ENCODE measurements at regions not wholly inside any gene's neighbourhood (a gene's known extent, or its start where the extent isn't known, plus 50 kb on each side); places are given as distances from the start of the nearest gene placed in this dataset.
"Not testable (repeated sequence)": the region's sequence is repeated elsewhere in the genome, so short reads cannot be mapped to it uniquely, and the experiment has no call there.

DNA sequence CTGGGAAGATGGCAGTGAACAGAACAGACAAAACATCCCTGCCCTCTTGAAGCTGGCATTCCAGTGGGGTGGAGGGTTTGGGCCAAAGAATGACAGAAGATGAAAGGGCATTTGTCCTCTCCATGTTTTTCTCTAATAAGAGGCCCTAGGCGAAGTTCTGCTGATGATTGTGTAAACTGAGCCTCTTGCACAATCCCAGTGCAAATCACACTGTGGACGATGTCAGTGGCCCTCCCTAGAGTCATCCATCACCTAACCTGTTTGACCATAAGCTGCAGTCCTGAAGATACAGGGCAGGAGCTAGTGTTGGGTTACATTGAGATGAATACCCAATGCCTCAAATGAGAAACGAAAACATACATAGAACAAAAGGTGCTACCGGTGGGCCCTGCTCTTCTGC is 622.4 kb upstream of the TBX3 start:
- no peaks in the 10 kb centered on the region for H3K27me3 ChIP-seq (ENCODE audit: control insufficient read depth in 1 of 2, insufficient read depth in 2 of 2, low read length in 2 of 2)
- H3K36me3 ChIP-seq (ENCODE audit: control insufficient read depth in 2 of 2, insufficient read depth in 2 of 2, low read length in 1 of 2), result no peaks in the 10 kb centered on the region
- H3K4me1 ChIP-seq (ENCODE audit: control insufficient read depth in 2 of 2, insufficient read depth in 2 of 2, low read length in 1 of 2), result no peaks in the 10 kb centered on the region
- no peak overlapping the region for H3K27ac ChIP-seq (ENCODE audit: low read depth in 2 of 2, low read length in 1 of 2)
- H3K4me3 ChIP-seq (ENCODE audit: low read depth in 1 of 2, low read length in 2 of 2), result no peak overlapping the region
- 63 to 81% methylated on average over 4 of the region's 4 CpGs for WGBS, 2 donors
- H3K9me3 ChIP-seq (ENCODE audit: control insufficient read depth in 2 of 2, insufficient read depth in 1 of 2, low read depth in 1 of 2, low read length in 1 of 2), result peaks cover 0 to 1% of the 10 kb centered on the region in 2 donors

DNA sequence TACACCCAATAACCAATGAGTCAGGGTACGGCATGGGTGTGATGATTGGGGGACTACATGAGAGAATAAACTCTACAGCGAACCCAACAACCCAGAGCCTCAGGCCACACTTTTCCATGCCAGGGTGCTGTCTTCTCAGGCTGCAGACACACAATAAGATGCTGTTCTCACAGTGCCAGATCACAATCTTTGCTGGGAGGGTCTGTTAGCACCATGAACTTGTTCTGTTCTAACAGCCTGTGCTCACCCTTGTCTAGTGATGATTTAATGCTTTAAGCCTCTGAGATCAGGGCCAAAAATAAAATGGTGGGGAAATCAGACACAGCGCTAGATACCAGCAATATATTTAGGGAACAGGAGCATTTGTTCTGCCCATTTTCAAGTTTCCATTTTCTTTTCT is 621.9 kb upstream of the TBX3 start:
- Histone ChIP-seq H3K9me3 (ENCODE audit: control insufficient read depth in 2 of 2, insufficient read depth in 1 of 2, low read depth in 1 of 2, low read length in 1 of 2) (peaks cover 0 to 1% of the 10 kb centered on the region in 2 donors), H3K36me3 (ENCODE audit: control insufficient read depth in 2 of 2, insufficient read depth in 2 of 2, low read length in 1 of 2) (no peaks in the 10 kb centered on the region), H3K4me3 (ENCODE audit: low read depth in 1 of 2, low read length in 2 of 2) (no peak overlapping the region), H3K27ac (ENCODE audit: low read depth in 2 of 2, low read length in 1 of 2) (no peak overlapping the region), H3K4me1 (ENCODE audit: control insufficient read depth in 2 of 2, insufficient read depth in 2 of 2, low read length in 1 of 2) (no peaks in the 10 kb centered on the region), H3K27me3 (ENCODE audit: control insufficient read depth in 1 of 2, insufficient read depth in 2 of 2, low read length in 2 of 2) (no peaks in the 10 kb centered on the region)
- WGBS, 2 donors, result 84 to 90% methylated on average over 3 of the region's 3 CpGs

DNA sequence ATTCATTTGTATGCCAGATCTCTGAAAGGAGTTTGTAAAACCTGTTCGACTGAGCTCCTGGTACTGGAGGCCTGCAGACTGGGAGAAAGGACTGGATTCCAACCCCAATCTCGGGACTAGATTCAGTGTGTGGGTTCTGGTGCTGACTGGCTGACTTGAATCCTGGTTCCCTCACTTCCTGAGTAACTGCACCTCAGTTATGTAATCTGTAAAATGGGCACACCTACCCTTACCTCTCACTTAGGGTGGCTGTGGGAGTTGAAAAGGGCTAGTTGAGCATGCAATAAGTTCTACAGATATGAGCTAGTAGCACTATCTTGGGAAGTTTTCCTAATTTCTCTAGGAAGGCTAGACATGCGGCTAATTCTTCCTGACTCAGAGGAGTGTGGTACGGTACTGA is 621.3 kb upstream of the TBX3 start:
- 78 to 80% methylated on average over 4 of the region's 4 CpGs for WGBS, 2 donors
- H3K27me3 ChIP-seq (ENCODE audit: control insufficient read depth in 1 of 2, insufficient read depth in 2 of 2, low read length in 2 of 2), result no peaks in the 10 kb centered on the region
- peaks cover 0 to 1% of the 10 kb centered on the region in 2 donors for H3K9me3 ChIP-seq (ENCODE audit: control insufficient read depth in 2 of 2, insufficient read depth in 1 of 2, low read depth in 1 of 2, low read length in 1 of 2)
- H3K4me1 ChIP-seq (ENCODE audit: control insufficient read depth in 2 of 2, insufficient read depth in 2 of 2, low read length in 1 of 2), result no peaks in the 10 kb centered on the region
- H3K4me3 ChIP-seq (ENCODE audit: low read depth in 1 of 2, low read length in 2 of 2), result no peak overlapping the region
- no peak overlapping the region for H3K27ac ChIP-seq (ENCODE audit: low read depth in 2 of 2, low read length in 1 of 2)
- no peaks in the 10 kb centered on the region for H3K36me3 ChIP-seq (ENCODE audit: control insufficient read depth in 2 of 2, insufficient read depth in 2 of 2, low read length in 1 of 2)

DNA sequence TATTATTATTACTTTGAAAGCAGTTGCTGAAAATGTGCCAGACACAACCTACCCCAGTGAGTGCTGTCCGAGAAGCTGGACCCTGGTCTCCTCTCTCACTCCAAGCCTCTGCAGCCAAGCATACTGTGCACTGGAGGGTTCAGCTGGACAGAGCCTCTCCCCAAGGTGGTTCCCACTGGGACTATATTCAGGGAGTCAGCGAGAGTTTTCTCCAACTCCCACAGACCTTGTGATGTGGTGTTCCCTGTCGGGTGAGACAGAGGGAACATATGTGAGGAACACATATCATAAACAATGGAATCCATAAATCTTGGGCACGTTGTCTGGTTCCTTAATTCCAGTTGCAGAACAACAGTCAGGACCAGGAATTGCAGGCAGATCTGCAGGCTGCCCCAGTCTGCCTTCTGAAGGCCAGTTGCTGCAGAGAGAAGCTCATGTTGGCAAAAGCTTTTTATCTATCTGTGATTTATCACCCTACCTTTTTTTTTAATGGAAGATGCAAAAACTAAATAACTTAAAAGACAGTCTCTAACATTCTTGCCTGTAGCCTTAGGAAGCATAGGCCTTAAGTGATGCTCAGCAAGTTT is 619.8 kb upstream of the TBX3 start:
- Histone ChIP-seq H3K27me3 (ENCODE audit: control insufficient read depth in 1 of 2, insufficient read depth in 2 of 2, low read length in 2 of 2) (no peaks in the 10 kb centered on the region), H3K36me3 (ENCODE audit: control insufficient read depth in 2 of 2, insufficient read depth in 2 of 2, low read length in 1 of 2) (no peaks in the 10 kb centered on the region), H3K4me1 (ENCODE audit: control insufficient read depth in 2 of 2, insufficient read depth in 2 of 2, low read length in 1 of 2) (no peaks in the 10 kb centered on the region), H3K27ac (ENCODE audit: low read depth in 2 of 2, low read length in 1 of 2) (no peak overlapping the region), H3K9me3 (ENCODE audit: control insufficient read depth in 2 of 2, insufficient read depth in 1 of 2, low read depth in 1 of 2, low read length in 1 of 2) (peaks cover 0 to 1% of the 10 kb centered on the region in 2 donors), H3K4me3 (ENCODE audit: low read depth in 1 of 2, low read length in 2 of 2) (no peak overlapping the region)
- 67 to 70% methylated on average over 4 of the region's 4 CpGs for WGBS, 2 donors

DNA sequence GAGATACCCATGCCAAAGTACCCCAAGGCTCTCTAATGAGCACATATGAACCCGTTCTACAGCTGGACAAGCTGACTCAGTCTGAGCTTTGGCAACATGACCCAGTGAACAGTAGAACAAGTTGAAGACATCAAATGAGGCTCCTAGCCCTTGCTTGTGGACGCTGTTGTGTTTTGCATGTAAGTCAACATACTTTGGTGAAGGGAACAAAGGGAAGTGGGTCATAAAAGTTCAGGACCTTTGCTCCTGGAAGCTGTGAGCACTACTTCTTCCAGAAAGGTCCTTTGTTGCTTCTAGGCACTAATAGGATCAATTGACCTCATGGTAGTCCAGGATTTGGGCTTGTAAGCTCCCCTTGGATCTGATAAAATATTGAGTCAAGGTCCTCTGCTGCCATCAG is 613.5 kb upstream of the TBX3 start:
- Histone ChIP-seq H3K4me1 (ENCODE audit: control insufficient read depth in 2 of 2, insufficient read depth in 2 of 2, low read length in 1 of 2) (no peaks in the 10 kb centered on the region), H3K9me3 (ENCODE audit: control insufficient read depth in 2 of 2, insufficient read depth in 1 of 2, low read depth in 1 of 2, low read length in 1 of 2) (no peaks in the 10 kb centered on the region), H3K4me3 (ENCODE audit: low read depth in 1 of 2, low read length in 2 of 2) (no peak overlapping the region), H3K27me3 (ENCODE audit: control insufficient read depth in 1 of 2, insufficient read depth in 2 of 2, low read length in 2 of 2) (no peaks in the 10 kb centered on the region), H3K36me3 (ENCODE audit: control insufficient read depth in 2 of 2, insufficient read depth in 2 of 2, low read length in 1 of 2) (no peaks in the 10 kb centered on the region), H3K27ac (ENCODE audit: low read depth in 2 of 2, low read length in 1 of 2) (no peak overlapping the region)
- WGBS, 2 donors, result 58 to 74% methylated on average over 2 of the region's 2 CpGs

DNA sequence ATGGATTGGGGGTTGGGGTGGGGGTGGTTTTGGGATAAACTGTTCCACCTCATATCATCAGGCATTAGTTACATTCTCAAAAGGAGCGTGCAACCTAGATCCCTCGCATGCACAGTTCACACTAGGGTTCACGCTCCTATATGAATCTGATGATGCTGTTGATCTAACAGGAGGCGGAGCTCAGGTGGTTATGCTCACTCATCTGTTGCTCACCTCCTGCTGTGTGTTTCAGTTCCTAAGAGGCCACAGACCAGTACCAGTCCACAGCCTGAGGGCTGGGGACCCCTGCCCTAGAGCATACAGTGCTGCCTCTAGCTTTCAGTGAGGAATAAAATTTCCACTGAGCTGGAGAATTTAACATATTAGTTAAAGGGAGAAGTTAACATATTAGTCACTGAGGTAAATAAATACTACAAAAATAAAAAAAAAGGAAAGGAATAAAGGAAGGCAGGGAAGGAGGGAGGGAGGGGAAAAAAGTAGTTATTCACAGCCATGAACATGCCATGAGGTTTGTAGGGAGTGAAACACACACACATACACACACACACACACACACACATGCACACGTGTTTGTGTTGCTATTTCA is 612.7 kb upstream of the TBX3 start:
- H3K27ac ChIP-seq (ENCODE audit: low read depth in 2 of 2, low read length in 1 of 2), result no peak overlapping the region
- no peaks in the 10 kb centered on the region for H3K9me3 ChIP-seq (ENCODE audit: control insufficient read depth in 2 of 2, insufficient read depth in 1 of 2, low read depth in 1 of 2, low read length in 1 of 2)
- no peak overlapping the region for H3K4me3 ChIP-seq (ENCODE audit: low read depth in 1 of 2, low read length in 2 of 2)
- no peaks in the 10 kb centered on the region for H3K27me3 ChIP-seq (ENCODE audit: control insufficient read depth in 1 of 2, insufficient read depth in 2 of 2, low read length in 2 of 2)
- no peaks in the 10 kb centered on the region for H3K36me3 ChIP-seq (ENCODE audit: control insufficient read depth in 2 of 2, insufficient read depth in 2 of 2, low read length in 1 of 2)
- WGBS, 2 donors, result 84 to 88% methylated on average over 5 of the region's 5 CpGs
- no peaks in the 10 kb centered on the region for H3K4me1 ChIP-seq (ENCODE audit: control insufficient read depth in 2 of 2, insufficient read depth in 2 of 2, low read length in 1 of 2)

DNA sequence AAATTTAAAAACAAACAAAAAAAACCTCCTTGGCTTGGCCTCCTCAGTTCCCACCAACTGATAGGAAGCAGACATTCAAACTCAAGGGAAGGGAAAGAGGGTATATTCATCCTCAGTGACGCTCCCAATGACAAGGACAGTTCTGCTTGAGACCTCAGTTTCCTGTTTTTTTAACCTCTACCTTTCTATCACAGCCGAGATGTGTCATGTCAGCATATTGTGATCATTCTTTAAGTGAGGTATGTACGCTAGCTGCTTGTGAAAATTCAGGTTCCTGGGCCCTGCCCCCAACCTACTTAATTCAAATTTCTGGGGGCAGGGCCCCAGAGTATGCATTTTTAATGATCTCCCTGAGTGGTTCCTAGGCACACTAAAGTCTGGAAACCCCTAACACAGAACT is 611.9 kb upstream of the TBX3 start:
- WGBS, 2 donors, result 69 to 86% methylated on average over 3 of the region's 3 CpGs
- no peak overlapping the region for H3K27ac ChIP-seq (ENCODE audit: low read depth in 2 of 2, low read length in 1 of 2)
- no peaks in the 10 kb centered on the region for H3K9me3 ChIP-seq (ENCODE audit: control insufficient read depth in 2 of 2, insufficient read depth in 1 of 2, low read depth in 1 of 2, low read length in 1 of 2)
- no peaks in the 10 kb centered on the region for H3K4me1 ChIP-seq (ENCODE audit: control insufficient read depth in 2 of 2, insufficient read depth in 2 of 2, low read length in 1 of 2)
- no peaks in the 10 kb centered on the region for H3K36me3 ChIP-seq (ENCODE audit: control insufficient read depth in 2 of 2, insufficient read depth in 2 of 2, low read length in 1 of 2)
- H3K27me3 ChIP-seq (ENCODE audit: control insufficient read depth in 1 of 2, insufficient read depth in 2 of 2, low read length in 2 of 2), result no peaks in the 10 kb centered on the region
- H3K4me3 ChIP-seq (ENCODE audit: low read depth in 1 of 2, low read length in 2 of 2), result no peak overlapping the region

DNA sequence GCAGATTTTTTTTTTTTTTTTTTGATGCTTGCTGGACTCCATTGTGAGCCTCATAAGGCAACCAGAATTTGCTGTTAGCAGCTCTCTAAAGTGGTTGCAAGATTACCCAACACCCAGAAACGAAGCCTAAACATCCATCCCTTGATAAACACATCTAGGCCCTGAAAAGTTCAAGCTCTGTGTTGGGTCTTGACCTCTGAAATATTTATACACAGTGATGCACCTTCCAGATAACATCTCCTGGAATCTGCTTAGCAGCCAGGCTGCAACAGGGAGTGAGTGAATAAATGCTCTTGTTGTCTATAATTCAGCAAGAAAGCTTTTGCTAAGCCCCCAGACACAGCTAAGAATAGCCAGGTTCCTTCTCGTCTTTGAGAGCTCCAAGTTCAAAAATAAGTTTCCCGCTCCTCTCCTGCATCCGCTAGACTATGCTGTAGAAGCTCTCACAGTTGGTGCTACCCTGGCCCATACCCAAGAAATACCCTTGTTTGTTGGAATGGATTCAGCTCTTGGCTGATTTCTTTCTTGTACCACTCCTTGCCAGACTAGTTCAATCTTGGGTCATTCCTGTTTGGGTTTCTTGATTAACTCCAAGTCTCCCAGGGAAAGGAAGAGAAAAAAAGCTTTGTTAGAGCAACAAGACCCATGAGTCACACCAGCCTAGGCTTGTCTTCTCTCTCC is 610.6 kb upstream of the TBX3 start:
- Histone ChIP-seq H3K27ac (ENCODE audit: low read depth in 2 of 2, low read length in 1 of 2) (no peak overlapping the region), H3K27me3 (ENCODE audit: control insufficient read depth in 1 of 2, insufficient read depth in 2 of 2, low read length in 2 of 2) (no peaks in the 10 kb centered on the region), H3K9me3 (ENCODE audit: control insufficient read depth in 2 of 2, insufficient read depth in 1 of 2, low read depth in 1 of 2, low read length in 1 of 2) (no peaks in the 10 kb centered on the region), H3K4me1 (ENCODE audit: control insufficient read depth in 2 of 2, insufficient read depth in 2 of 2, low read length in 1 of 2) (no peaks in the 10 kb centered on the region), H3K36me3 (ENCODE audit: control insufficient read depth in 2 of 2, insufficient read depth in 2 of 2, low read length in 1 of 2) (no peaks in the 10 kb centered on the region), H3K4me3 (ENCODE audit: low read depth in 1 of 2, low read length in 2 of 2) (no peak overlapping the region)
- 54 to 57% methylated on average over 4 of the region's 4 CpGs for WGBS, 2 donors

DNA sequence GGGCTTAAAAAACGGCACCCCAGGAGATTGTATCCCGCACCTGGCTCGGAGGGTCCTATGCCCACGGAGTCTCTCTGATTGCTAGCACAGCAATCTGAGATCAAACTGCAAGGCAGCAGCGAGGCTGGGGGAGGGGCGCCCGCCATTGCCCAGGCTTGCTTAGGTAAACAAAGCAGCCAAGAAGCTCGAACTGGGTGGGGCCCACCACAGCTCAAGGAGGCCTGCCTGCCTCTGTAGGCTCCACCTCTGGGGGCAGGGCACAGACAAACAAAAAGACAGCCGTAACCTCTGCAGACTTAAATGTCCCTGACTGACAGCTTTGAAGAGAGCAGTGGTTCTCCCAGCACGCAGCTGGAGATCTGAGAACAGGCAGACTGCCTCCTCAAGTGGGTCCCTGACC is 601.5 kb upstream of the TBX3 start:
- not testable (repeated sequence) for H3K9me3 ChIP-seq (ENCODE audit: control insufficient read depth in 2 of 2, insufficient read depth in 1 of 2, low read depth in 1 of 2, low read length in 1 of 2); H3K4me3 ChIP-seq (ENCODE audit: low read depth in 1 of 2, low read length in 2 of 2); H3K27me3 ChIP-seq (ENCODE audit: control insufficient read depth in 1 of 2, insufficient read depth in 2 of 2, low read length in 2 of 2); H3K27ac ChIP-seq (ENCODE audit: low read depth in 2 of 2, low read length in 1 of 2); H3K36me3 ChIP-seq (ENCODE audit: control insufficient read depth in 2 of 2, insufficient read depth in 2 of 2, low read length in 1 of 2); H3K4me1 ChIP-seq (ENCODE audit: control insufficient read depth in 2 of 2, insufficient read depth in 2 of 2, low read length in 1 of 2)
- 68 to 71% methylated on average over 10 of the region's 10 CpGs for WGBS, 2 donors

DNA sequence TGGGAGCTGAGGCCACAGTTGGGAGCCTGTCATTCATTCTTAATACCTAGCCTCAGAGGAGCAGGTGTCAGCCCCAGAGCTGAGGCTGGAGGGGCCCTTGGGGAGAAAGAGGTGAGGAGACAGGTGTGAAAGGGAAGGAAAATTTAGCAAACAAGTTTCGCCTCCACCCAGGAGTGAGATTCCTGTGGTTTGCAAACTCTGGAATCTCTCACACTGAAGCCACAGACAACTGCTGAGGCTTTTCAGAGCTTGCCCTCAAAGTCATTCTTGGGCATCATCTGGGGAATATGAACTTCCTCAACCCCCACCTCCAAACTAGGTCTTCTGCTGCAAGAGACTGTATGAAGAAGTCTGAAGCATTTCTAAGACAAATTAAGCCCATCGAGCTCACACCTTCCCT is 589.5 kb upstream of the TBX3 start:
- Histone ChIP-seq H3K27me3 (ENCODE audit: control insufficient read depth in 1 of 2, insufficient read depth in 2 of 2, low read length in 2 of 2) (no peaks in the 10 kb centered on the region), H3K4me1 (ENCODE audit: control insufficient read depth in 2 of 2, insufficient read depth in 2 of 2, low read length in 1 of 2) (no peaks in the 10 kb centered on the region), H3K36me3 (ENCODE audit: control insufficient read depth in 2 of 2, insufficient read depth in 2 of 2, low read length in 1 of 2) (no peaks in the 10 kb centered on the region), H3K27ac (ENCODE audit: low read depth in 2 of 2, low read length in 1 of 2) (no peak overlapping the region), H3K9me3 (ENCODE audit: control insufficient read depth in 2 of 2, insufficient read depth in 1 of 2, low read depth in 1 of 2, low read length in 1 of 2) (no peaks in the 10 kb centered on the region), H3K4me3 (ENCODE audit: low read depth in 1 of 2, low read length in 2 of 2) (no peak overlapping the region)
- 94 to 97% methylated on average over 2 of the region's 2 CpGs for WGBS, 2 donors
